ENCODE measurements at regions not wholly inside any gene's neighbourhood (a gene's known extent, or its start where the extent isn't known, plus 50 kb on each side); places are given as distances from the start of the nearest gene placed in this dataset.

DNA sequence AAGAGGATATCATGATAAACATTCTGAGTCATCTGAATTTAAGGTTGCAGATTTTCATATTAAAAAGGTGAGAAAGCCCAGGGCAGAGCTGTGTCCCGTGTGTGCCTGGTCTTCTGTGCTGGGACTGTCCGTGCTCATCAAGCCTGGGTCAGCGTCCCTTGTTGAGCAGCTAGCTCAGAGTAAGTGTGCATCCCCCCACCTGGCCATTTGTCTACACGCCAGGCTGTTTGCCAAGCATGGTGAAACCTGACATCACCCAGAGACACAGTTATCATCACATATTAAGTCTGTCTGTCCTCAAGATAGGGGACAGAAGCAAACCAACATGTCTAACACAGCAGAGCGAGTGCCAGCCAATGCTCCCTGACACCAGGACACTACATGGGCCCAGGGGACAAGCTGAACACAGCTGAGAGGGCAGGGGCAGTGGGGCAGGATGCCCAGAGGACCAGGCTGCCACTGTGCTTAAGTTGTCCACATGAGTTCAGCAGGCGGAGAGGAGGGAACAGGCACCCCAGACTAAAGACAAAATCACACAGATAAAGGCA is 57.9 kb upstream of the CNEP1R1 start:
- no peaks in the 10 kb centered on the region for H3K36me3 ChIP-seq (replicated peaks; ENCODE audit: low read depth, low read length)
- H2AFZ ChIP-seq (ENCODE audit: low read depth, low read length): no peak overlapping the region
- no peaks in the 10 kb centered on the region for H3K79me2 ChIP-seq (ENCODE audit: low read length)
- peaks cover 9% of the 10 kb centered on the region for H3K27me3 ChIP-seq (ENCODE audit: low read depth, low read length)
- H4K20me1 ChIP-seq (ENCODE audit: insufficient read depth, low read length): no peaks in the 10 kb centered on the region
- TF ChIP-seq EZH2phosphoT487 (IDR thresholded peaks at IDR 0.05; ENCODE audit: low read depth): no peak
- TF ChIP-seq, protein P1, sequence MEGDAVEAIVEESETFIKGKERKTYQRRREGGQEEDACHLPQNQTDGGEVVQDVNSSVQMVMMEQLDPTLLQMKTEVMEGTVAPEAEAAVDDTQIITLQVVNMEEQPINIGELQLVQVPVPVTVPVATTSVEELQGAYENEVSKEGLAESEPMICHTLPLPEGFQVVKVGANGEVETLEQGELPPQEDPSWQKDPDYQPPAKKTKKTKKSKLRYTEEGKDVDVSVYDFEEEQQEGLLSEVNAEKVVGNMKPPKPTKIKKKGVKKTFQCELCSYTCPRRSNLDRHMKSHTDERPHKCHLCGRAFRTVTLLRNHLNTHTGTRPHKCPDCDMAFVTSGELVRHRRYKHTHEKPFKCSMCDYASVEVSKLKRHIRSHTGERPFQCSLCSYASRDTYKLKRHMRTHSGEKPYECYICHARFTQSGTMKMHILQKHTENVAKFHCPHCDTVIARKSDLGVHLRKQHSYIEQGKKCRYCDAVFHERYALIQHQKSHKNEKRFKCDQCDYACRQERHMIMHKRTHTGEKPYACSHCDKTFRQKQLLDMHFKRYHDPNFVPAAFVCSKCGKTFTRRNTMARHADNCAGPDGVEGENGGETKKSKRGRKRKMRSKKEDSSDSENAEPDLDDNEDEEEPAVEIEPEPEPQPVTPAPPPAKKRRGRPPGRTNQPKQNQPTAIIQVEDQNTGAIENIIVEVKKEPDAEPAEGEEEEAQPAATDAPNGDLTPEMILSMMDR (IDR thresholded peaks at IDR 0.05; ENCODE audit: low read depth, low read length): no peak
- H3K4me2 ChIP-seq (ENCODE audit: low read length): no peak overlapping the region
- no peak overlapping the region for H3K9ac ChIP-seq (ENCODE audit: low read length)
- no peak overlapping the region for H3K27ac ChIP-seq (ENCODE audit: low read length)
- no peaks in the 10 kb centered on the region for H3K9me3 ChIP-seq (ENCODE audit: insufficient read depth, low read length)
- no peaks in the 10 kb centered on the region for H3K4me1 ChIP-seq (ENCODE audit: low read length)
- no peak overlapping the region for H3K4me3 ChIP-seq (ENCODE audit: low read length)

- no peak overlapping the region for H3K4me3 ChIP-seq (ENCODE audit: low read length)
These were observed 55.7 kb upstream of the CNEP1R1 start for GRCh38 chr16:49969091-49970030.

GRCh38 chr16:49970797-49971431 is 54.1 kb upstream of the CNEP1R1 start:
- no peak overlapping the region for H3K9ac ChIP-seq (ENCODE audit: low read length)
- no peaks in the 10 kb centered on the region for H3K79me2 ChIP-seq (ENCODE audit: low read length)
- no peaks in the 10 kb centered on the region for H3K9me3 ChIP-seq (ENCODE audit: insufficient read depth, low read length)
- no peak overlapping the region for H3K4me2 ChIP-seq (ENCODE audit: low read length)
- no peaks in the 10 kb centered on the region for H3K36me3 ChIP-seq (replicated peaks; ENCODE audit: low read depth, low read length)
- no peak overlapping the region for H2AFZ ChIP-seq (ENCODE audit: low read depth, low read length)
- H3K4me3 ChIP-seq (ENCODE audit: low read length): no peak overlapping the region
- no peak for TF ChIP-seq EZH2phosphoT487 (IDR thresholded peaks at IDR 0.05; ENCODE audit: low read depth)
- TF ChIP-seq, protein P1 (IDR thresholded peaks at IDR 0.05; ENCODE audit: low read depth, low read length): no peak
- H3K27ac ChIP-seq (ENCODE audit: low read length): no peak overlapping the region
- H4K20me1 ChIP-seq (ENCODE audit: insufficient read depth, low read length): no peaks in the 10 kb centered on the region
- peaks cover 13% of the 10 kb centered on the region for H3K27me3 ChIP-seq (ENCODE audit: low read depth, low read length)
- H3K4me1 ChIP-seq (ENCODE audit: low read length): no peaks in the 10 kb centered on the region

More at GRCh38 chr16:49969091-49970030, 55.7 kb upstream of the CNEP1R1 start:
- Histone ChIP-seq H3K27me3 (ENCODE audit: low read depth, low read length) (peaks cover 13% of the 10 kb centered on the region), H4K20me1 (ENCODE audit: insufficient read depth, low read length) (no peaks in the 10 kb centered on the region), H3K36me3 (replicated peaks; ENCODE audit: low read depth, low read length) (no peaks in the 10 kb centered on the region), H3K4me2 (ENCODE audit: low read length) (no peak overlapping the region), H2AFZ (ENCODE audit: low read depth, low read length) (no peak overlapping the region), H3K9ac (ENCODE audit: low read length) (no peak overlapping the region), H3K9me3 (ENCODE audit: insufficient read depth, low read length) (no peaks in the 10 kb centered on the region), H3K27ac (ENCODE audit: low read length) (no peak overlapping the region), H3K79me2 (ENCODE audit: low read length) (no peaks in the 10 kb centered on the region), H3K4me1 (ENCODE audit: low read length) (no peaks in the 10 kb centered on the region)
- no peak for TF ChIP-seq EZH2phosphoT487 (IDR thresholded peaks at IDR 0.05; ENCODE audit: low read depth)
- TF ChIP-seq, protein P1 (IDR thresholded peaks at IDR 0.05; ENCODE audit: low read depth, low read length): no peak

DNA sequence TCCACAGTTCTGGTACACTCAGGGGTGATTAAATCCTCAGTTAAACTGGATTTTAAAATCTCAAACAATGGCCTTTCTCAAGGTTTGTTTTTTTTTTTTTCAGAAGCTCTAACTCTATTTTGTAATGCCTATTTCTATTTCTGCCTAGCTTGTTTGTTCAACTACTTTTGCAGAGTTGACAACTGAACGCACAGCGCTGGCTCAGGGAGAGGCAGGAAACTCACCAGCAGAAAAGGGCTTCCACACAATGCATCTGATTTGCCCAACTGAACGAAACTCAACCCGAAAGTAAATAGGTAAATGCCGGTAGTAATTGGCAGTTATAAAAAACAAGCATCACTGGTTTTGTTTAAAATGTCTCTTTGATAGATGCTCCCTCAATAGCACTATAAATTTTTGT is 52.7 kb upstream of the CNEP1R1 start:
- Histone ChIP-seq H3K27ac (ENCODE audit: low read length) (no peak overlapping the region), H3K36me3 (replicated peaks; ENCODE audit: low read depth, low read length) (no peaks in the 10 kb centered on the region), H3K4me2 (ENCODE audit: low read length) (no peak overlapping the region), H3K9me3 (ENCODE audit: insufficient read depth, low read length) (no peaks in the 10 kb centered on the region), H3K27me3 (ENCODE audit: low read depth, low read length) (peaks cover 13% of the 10 kb centered on the region), H4K20me1 (ENCODE audit: insufficient read depth, low read length) (no peaks in the 10 kb centered on the region), H3K9ac (ENCODE audit: low read length) (no peak overlapping the region), H3K79me2 (ENCODE audit: low read length) (no peaks in the 10 kb centered on the region), H3K4me1 (ENCODE audit: low read length) (no peaks in the 10 kb centered on the region), H2AFZ (ENCODE audit: low read depth, low read length) (no peak overlapping the region), H3K4me3 (ENCODE audit: low read length) (no peak overlapping the region)
- TF ChIP-seq, protein P1 (IDR thresholded peaks at IDR 0.05; ENCODE audit: low read depth, low read length): no peak
- no peak for TF ChIP-seq EZH2phosphoT487 (IDR thresholded peaks at IDR 0.05; ENCODE audit: low read depth)

Data from OCI-LY3 (cell line).